HL-60 (cell line): ENCODE measurements at regions not wholly inside any gene's neighbourhood (a gene's known extent, or its start where the extent isn't known, plus 50 kb on each side); places are given as distances from the start of the nearest gene placed in this dataset.

Source experiments
- TF ChIP-seq, protein P1 (sequence below): IDR thresholded peaks from 2 replicates; pipeline ENCODE4 v1.6.1; 2012; ENCODE audit warnings: low read depth; ENCODE audit not compliant: insufficient replicate concordance
- TF ChIP-seq, protein P2 (sequence below): IDR thresholded peaks from one replicate; pipeline ENCODE4 v1.5.1; 2011; ENCODE audit warnings: low read length, control low read depth, inconsistent platforms; ENCODE audit not compliant: insufficient read depth

DNA sequence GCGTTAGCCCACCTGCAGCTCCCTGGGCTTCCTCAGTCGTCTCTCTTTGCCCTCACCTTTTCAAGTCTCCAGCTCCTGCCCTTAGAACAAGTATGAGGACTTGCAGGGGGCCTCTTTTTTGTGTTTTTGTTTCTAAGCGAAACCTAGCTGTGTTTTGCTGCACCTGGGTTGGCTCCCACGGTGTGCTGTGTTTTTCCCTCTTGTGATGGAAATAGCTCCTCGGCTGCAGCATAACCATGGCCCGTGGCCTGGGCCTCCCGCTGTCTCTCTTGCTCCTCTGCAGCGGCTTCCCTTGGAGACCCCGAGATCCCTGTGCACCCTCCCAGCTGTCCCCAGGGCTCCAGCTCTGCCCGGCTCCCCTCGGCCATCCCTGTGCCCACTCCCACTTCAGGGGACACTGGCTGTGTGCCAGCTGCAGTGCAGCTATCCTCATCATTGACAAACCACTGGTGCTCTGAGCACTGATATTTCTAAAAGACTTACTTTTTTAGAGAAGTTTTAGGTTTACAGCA, 75.6 kb upstream of the TCERG1L start:
- TF ChIP-seq, protein P1, sequence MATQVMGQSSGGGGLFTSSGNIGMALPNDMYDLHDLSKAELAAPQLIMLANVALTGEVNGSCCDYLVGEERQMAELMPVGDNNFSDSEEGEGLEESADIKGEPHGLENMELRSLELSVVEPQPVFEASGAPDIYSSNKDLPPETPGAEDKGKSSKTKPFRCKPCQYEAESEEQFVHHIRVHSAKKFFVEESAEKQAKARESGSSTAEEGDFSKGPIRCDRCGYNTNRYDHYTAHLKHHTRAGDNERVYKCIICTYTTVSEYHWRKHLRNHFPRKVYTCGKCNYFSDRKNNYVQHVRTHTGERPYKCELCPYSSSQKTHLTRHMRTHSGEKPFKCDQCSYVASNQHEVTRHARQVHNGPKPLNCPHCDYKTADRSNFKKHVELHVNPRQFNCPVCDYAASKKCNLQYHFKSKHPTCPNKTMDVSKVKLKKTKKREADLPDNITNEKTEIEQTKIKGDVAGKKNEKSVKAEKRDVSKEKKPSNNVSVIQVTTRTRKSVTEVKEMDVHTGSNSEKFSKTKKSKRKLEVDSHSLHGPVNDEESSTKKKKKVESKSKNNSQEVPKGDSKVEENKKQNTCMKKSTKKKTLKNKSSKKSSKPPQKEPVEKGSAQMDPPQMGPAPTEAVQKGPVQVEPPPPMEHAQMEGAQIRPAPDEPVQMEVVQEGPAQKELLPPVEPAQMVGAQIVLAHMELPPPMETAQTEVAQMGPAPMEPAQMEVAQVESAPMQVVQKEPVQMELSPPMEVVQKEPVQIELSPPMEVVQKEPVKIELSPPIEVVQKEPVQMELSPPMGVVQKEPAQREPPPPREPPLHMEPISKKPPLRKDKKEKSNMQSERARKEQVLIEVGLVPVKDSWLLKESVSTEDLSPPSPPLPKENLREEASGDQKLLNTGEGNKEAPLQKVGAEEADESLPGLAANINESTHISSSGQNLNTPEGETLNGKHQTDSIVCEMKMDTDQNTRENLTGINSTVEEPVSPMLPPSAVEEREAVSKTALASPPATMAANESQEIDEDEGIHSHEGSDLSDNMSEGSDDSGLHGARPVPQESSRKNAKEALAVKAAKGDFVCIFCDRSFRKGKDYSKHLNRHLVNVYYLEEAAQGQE, result no peak
- TF ChIP-seq, protein P2, sequence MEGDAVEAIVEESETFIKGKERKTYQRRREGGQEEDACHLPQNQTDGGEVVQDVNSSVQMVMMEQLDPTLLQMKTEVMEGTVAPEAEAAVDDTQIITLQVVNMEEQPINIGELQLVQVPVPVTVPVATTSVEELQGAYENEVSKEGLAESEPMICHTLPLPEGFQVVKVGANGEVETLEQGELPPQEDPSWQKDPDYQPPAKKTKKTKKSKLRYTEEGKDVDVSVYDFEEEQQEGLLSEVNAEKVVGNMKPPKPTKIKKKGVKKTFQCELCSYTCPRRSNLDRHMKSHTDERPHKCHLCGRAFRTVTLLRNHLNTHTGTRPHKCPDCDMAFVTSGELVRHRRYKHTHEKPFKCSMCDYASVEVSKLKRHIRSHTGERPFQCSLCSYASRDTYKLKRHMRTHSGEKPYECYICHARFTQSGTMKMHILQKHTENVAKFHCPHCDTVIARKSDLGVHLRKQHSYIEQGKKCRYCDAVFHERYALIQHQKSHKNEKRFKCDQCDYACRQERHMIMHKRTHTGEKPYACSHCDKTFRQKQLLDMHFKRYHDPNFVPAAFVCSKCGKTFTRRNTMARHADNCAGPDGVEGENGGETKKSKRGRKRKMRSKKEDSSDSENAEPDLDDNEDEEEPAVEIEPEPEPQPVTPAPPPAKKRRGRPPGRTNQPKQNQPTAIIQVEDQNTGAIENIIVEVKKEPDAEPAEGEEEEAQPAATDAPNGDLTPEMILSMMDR, result no peak
